K562 (cell line): ENCODE measurements at regions not wholly inside any gene's neighbourhood (a gene's known extent, or its start where the extent isn't known, plus 50 kb on each side); places are given as distances from the start of the nearest gene placed in this dataset.

Experiments used
- ATAC-seq: fragments of 200-7000 bp; cut with Tn5 transposase; 3 replicates; pipeline ENCODE4 v1.9.1; 2020; ENCODE audit warnings: moderate library complexity
- BruUV-seq: library from RNA; stranded (reverse); fragments of 400-500 nt; replicated peaks from 2 replicates; lab custom pipeline; 2021; lab: Mats Ljungman, UMichigan
- CTCF ChIA-PET: fragments of 300-600 bp; formaldehyde crosslinking; extraction: SDS; loops from one replicate; lab custom pipeline; 2021; ENCODE audit warnings: low intra/inter-chr PET ratio; lab: Yijun Ruan, JAX
- POLR2A ChIA-PET: fragments of 300-600, 350-650 bp; sonication (Branson Sonifier 250); formaldehyde crosslinking; extraction: SDS; loops from one replicate; lab custom pipeline; 2021; ENCODE audit warnings: antibody characterized with exemption, inconsistent platforms; lab: Yijun Ruan, JAX
- DNase-seq, 4 experiments: peaks; one replicate each; pipeline versions ENCODE4 v3.0.0 to v3.0.0-alpha.2; 2011 to 2018; ENCODE audit warnings: low spot score in 3 of 4, mixed read lengths in 3 of 4; ENCODE audit errors: extremely low read depth in 1 of 4
- FAIRE-seq: peaks from 2 replicates; lab custom pipeline; 2011; peaks lifted over from hg19 to GRCh38; lab: Jason Lieb, UNC
- H2AFZ ChIP-seq: 2 replicates; pipeline ENCODE4 v1.6.0; 2011; ENCODE audit warnings: low read depth, low read length, control low read depth, inconsistent platforms
- H3K27ac ChIP-seq: fragments of 200-600 bp; 3 replicates; pipeline ENCODE4 v1.8.0; 2011; ENCODE audit warnings: low read depth, mild to moderate bottlenecking, control low read depth, inconsistent platforms, low read length, moderate library complexity, mixed read lengths; ENCODE audit errors: extremely low read depth
- H3K27me3 ChIP-seq, 2 experiments: fragments of 300-600 bp in 1 of 2; 2 replicates in 1 of 2; 3 replicates in 1 of 2; pipeline versions ENCODE4 v1.6.0 to v1.8.0; 2011; ENCODE audit warnings: inconsistent platforms in 2 of 2, low read length in 2 of 2, mild to moderate bottlenecking in 1 of 2, mixed read lengths in 1 of 2, moderate library complexity in 1 of 2; ENCODE audit not compliant: control insufficient read depth in 2 of 2, insufficient read depth in 2 of 2
- H3K36me3 ChIP-seq: fragments of 300-600 bp; 3 replicates; pipeline ENCODE4 v1.8.0; 2011; ENCODE audit warnings: mild to moderate bottlenecking, low read length, inconsistent platforms; ENCODE audit not compliant: control insufficient read depth, insufficient read depth
- H3K4me1 ChIP-seq, 2 experiments: fragments of 200-600 bp in 1 of 2; replicated peaks in 1 of 2; 2 replicates in 1 of 2; 3 replicates in 1 of 2; pipeline versions ENCODE4 v1.5.1 to v1.8.0; 2011; ENCODE audit warnings: inconsistent platforms in 2 of 2, low read length in 2 of 2, mild to moderate bottlenecking in 1 of 2, mixed read lengths in 1 of 2, moderate library complexity in 1 of 2; ENCODE audit not compliant: control insufficient read depth in 2 of 2, insufficient read depth in 2 of 2
- H3K4me2 ChIP-seq: 2 replicates; pipeline ENCODE4 v1.6.1; 2011; ENCODE audit warnings: low read length, control low read depth, inconsistent platforms, mixed read lengths; ENCODE audit not compliant: insufficient read depth
- H3K4me3 ChIP-seq: fragments of 200-600 bp; sonication (generic), shearing (Covaris generic); 2 replicates; pipeline ENCODE4 v1.5.1; 2016; ENCODE audit warnings: control low read depth, inconsistent platforms
- H3K79me2 ChIP-seq: fragments of 200-600 bp; 3 replicates; pipeline ENCODE4 v1.8.0; 2011; ENCODE audit warnings: low read length, inconsistent platforms; ENCODE audit not compliant: control insufficient read depth, insufficient read depth
- H3K9ac ChIP-seq, 2 experiments: 2 replicates each; pipeline versions ENCODE4 v1.6.0 to v1.6.1; 2011; ENCODE audit warnings: low read depth in 2 of 2, low read length in 2 of 2, control low read depth in 1 of 2, inconsistent platforms in 1 of 2, mild to moderate bottlenecking in 1 of 2, mixed read lengths in 1 of 2; ENCODE audit not compliant: insufficient read depth in 1 of 2
- H3K9me1 ChIP-seq: one replicate; pipeline ENCODE4 v1.6.0; 2011; ENCODE audit warnings: inconsistent platforms, mild to moderate bottlenecking, low read length, moderate library complexity; ENCODE audit not compliant: control insufficient read depth, insufficient read depth
- H3K9me3 ChIP-seq: replicated peaks from 2 replicates; pipeline ENCODE4 v1.5.1; 2011; ENCODE audit warnings: low read depth, low read length, inconsistent platforms; ENCODE audit not compliant: control insufficient read depth, insufficient read depth
- H4K20me1 ChIP-seq: replicated peaks from 2 replicates; pipeline ENCODE4 v1.6.1; 2011; ENCODE audit warnings: low read length, inconsistent platforms, mixed read lengths; ENCODE audit not compliant: control insufficient read depth, insufficient read depth
- RERE ChIP-seq: sonication (generic); formaldehyde crosslinking; IDR thresholded peaks from 2 replicates; pipeline ENCODE4 v1.8.0; 2023; ENCODE audit warnings: missing genetic modification reagents, mild to moderate bottlenecking, borderline replicate concordance
- ZBTB7A ChIP-seq: IDR thresholded peaks from 2 replicates; pipeline ENCODE4 v1.6.1; 2011; ENCODE audit warnings: low read depth, mild to moderate bottlenecking, low read length, moderate library complexity, borderline replicate concordance; ENCODE audit not compliant: control insufficient read depth
- ZNF224 ChIP-seq: sonication (generic); formaldehyde crosslinking; IDR thresholded peaks from 2 replicates; pipeline ENCODE4 v1.8.0; 2022; ENCODE audit warnings: mild to moderate bottlenecking, missing genetic modification reagents
- WGBS: fragments of 100-300 bp; shearing (Covaris generic); methylation state at CpG from one replicate; pipeline ENCODE4 v1.1.6; 2016; ENCODE audit warnings: low coverage, mixed read lengths; ENCODE audit not compliant: insufficient coverage; ENCODE audit errors: missing lambda C conversion rate; 5-methylcytosine and 5-hydroxymethylcytosine counted together
- in situ Hi-C: fragments of 300-500 bp; cut with MboI; formaldehyde crosslinking; loops from 4 replicates; pipeline ENCODE4 v1.15.0; 2018; ENCODE audit warnings: inconsistent platforms, mixed read lengths
- intact Hi-C: fragments of 100-400 bp; cut with micrococcal nuclease; formaldehyde crosslinking; loops from 2 replicates; pipeline ENCODE4 v1.14.2; 2022
- TF ChIP-seq, protein P1 (sequence below): fragments of 450-650 bp; IDR thresholded peaks from 2 replicates; pipeline ENCODE4 v1.6.1; 2016; ENCODE audit warnings: missing biosample characterization, missing genetic modification characterization
- TF ChIP-seq, protein P2 (sequence below): sonication (generic); formaldehyde crosslinking; IDR thresholded peaks from 2 replicates; pipeline ENCODE4 v1.8.0; 2022; ENCODE audit warnings: mild to moderate bottlenecking, missing genetic modification reagents

GRCh38 chr3:187922704-187923416, 177.6 kb upstream of the BCL6 start:
- no peak overlapping the region for H3K4me2 ChIP-seq
- TF ChIP-seq ZNF224 (CRISPR knock-in tag) (no peak), ZBTB7A (no peak), RERE (no peak)
- TF ChIP-seq, protein P1, sequence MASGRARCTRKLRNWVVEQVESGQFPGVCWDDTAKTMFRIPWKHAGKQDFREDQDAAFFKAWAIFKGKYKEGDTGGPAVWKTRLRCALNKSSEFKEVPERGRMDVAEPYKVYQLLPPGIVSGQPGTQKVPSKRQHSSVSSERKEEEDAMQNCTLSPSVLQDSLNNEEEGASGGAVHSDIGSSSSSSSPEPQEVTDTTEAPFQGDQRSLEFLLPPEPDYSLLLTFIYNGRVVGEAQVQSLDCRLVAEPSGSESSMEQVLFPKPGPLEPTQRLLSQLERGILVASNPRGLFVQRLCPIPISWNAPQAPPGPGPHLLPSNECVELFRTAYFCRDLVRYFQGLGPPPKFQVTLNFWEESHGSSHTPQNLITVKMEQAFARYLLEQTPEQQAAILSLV, result no peak
- TF ChIP-seq, protein P2, sequence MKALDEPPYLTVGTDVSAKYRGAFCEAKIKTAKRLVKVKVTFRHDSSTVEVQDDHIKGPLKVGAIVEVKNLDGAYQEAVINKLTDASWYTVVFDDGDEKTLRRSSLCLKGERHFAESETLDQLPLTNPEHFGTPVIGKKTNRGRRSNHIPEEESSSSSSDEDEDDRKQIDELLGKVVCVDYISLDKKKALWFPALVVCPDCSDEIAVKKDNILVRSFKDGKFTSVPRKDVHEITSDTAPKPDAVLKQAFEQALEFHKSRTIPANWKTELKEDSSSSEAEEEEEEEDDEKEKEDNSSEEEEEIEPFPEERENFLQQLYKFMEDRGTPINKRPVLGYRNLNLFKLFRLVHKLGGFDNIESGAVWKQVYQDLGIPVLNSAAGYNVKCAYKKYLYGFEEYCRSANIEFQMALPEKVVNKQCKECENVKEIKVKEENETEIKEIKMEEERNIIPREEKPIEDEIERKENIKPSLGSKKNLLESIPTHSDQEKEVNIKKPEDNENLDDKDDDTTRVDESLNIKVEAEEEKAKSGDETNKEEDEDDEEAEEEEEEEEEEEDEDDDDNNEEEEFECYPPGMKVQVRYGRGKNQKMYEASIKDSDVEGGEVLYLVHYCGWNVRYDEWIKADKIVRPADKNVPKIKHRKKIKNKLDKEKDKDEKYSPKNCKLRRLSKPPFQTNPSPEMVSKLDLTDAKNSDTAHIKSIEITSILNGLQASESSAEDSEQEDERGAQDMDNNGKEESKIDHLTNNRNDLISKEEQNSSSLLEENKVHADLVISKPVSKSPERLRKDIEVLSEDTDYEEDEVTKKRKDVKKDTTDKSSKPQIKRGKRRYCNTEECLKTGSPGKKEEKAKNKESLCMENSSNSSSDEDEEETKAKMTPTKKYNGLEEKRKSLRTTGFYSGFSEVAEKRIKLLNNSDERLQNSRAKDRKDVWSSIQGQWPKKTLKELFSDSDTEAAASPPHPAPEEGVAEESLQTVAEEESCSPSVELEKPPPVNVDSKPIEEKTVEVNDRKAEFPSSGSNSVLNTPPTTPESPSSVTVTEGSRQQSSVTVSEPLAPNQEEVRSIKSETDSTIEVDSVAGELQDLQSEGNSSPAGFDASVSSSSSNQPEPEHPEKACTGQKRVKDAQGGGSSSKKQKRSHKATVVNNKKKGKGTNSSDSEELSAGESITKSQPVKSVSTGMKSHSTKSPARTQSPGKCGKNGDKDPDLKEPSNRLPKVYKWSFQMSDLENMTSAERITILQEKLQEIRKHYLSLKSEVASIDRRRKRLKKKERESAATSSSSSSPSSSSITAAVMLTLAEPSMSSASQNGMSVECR (CRISPR knock-in tag), result no peak

More at GRCh38 chr3:187922704-187923416, 177.6 kb upstream of the BCL6 start:
- Histone ChIP-seq H3K4me1 (no peaks in the 10 kb centered on the region), H3K9me1 (no peaks in the 10 kb centered on the region), H3K9ac (no peak overlapping the region), H3K9me3 (no peaks in the 10 kb centered on the region), H2AFZ (no peak overlapping the region), H3K79me2 (no peaks in the 10 kb centered on the region), H3K4me3 (no peak overlapping the region), H3K36me3 (no peaks in the 10 kb centered on the region), H3K27ac (no peak overlapping the region), H3K27me3 (peaks cover 0 to 4% of the 10 kb centered on the region in 2 experiments; a peak in 1 of 5 replicates), H4K20me1 (no peaks in the 10 kb centered on the region)
- no TSS peak for BruUV-seq
- ChIA-PET CTCF (no interaction called here), POLR2A (no interaction called here)
- FAIRE-seq (no peak), DNase-seq (no peak), ATAC-seq (no peak)
- in situ Hi-C loops, result no loop called here
- WGBS, result 3% methylated on average over 3 of the region's 3 CpGs
- intact Hi-C loops, result no loop called here
